ENCODE measurements at regions not wholly inside any gene's neighbourhood (a gene's known extent, or its start where the extent isn't known, plus 50 kb on each side); places are given as distances from the start of the nearest gene placed in this dataset.

- no peak overlapping the region for H3K4me3 ChIP-seq
- H3K27ac ChIP-seq: no peak overlapping the region
- 78 to 90% (median 88%) methylated on average over 5 of the region's 5 CpGs for whole genome bisulfite sequencing, 5 donors
- no peaks in the 10 kb centered on the region for H3K4me1 ChIP-seq
- H3K9me3 ChIP-seq: peaks cover 0 to 29% (median 8%) of the 10 kb centered on the region in 8 donors
- TF ChIP-seq, protein P1, sequence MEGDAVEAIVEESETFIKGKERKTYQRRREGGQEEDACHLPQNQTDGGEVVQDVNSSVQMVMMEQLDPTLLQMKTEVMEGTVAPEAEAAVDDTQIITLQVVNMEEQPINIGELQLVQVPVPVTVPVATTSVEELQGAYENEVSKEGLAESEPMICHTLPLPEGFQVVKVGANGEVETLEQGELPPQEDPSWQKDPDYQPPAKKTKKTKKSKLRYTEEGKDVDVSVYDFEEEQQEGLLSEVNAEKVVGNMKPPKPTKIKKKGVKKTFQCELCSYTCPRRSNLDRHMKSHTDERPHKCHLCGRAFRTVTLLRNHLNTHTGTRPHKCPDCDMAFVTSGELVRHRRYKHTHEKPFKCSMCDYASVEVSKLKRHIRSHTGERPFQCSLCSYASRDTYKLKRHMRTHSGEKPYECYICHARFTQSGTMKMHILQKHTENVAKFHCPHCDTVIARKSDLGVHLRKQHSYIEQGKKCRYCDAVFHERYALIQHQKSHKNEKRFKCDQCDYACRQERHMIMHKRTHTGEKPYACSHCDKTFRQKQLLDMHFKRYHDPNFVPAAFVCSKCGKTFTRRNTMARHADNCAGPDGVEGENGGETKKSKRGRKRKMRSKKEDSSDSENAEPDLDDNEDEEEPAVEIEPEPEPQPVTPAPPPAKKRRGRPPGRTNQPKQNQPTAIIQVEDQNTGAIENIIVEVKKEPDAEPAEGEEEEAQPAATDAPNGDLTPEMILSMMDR (IDR thresholded peaks at IDR 0.05 in 8 of 11, conservative IDR thresholded peaks at IDR 0.05 in 3 of 11): no peak
- no peak for TF ChIP-seq POLR2AphosphoS5 (IDR thresholded peaks at IDR 0.05)
- no peak for TF ChIP-seq POLR2A (IDR thresholded peaks at IDR 0.05)
- H3K27me3 ChIP-seq (replicated peaks in 1 of 7): no peaks in the 10 kb centered on the region
- intact Hi-C loops (cut with DNase I; ENCODE audit: low total_unique reads): no loop called here
- H3K36me3 ChIP-seq: no peaks in the 10 kb centered on the region
- DNase-seq: no peak
Observed at GRCh38 chr5:25339541-25339940, 694.8 kb upstream of the CDH10 start.

DNA sequence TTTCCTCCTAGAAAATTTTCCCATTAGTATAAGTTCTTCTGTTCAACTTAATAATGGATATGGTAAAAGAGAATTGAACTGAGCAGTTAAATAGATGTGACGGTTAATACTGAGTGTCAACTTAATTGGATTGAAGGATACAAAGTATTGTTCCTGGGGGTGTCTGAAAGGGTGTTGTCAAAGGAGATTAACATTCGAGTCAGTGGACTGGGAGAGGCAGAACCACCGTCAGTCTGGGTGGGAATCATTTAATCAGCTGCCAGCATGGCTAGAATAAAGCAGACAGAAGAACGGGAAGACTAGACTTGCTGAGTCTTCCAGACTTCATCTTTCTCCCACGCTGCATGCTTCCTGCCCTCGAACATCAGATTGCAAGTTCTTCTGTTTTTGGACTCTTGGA, 689.6 kb upstream of the CDH10 start:
- H3K36me3 ChIP-seq: no peaks in the 10 kb centered on the region
- intact Hi-C loops (cut with DNase I; ENCODE audit: low total_unique reads): no loop called here
- WGBS, 5 donors: 75 to 87% (median 79%) methylated on average over 6 of the region's 6 CpGs

GRCh38 chr5:25330721-25331120, 685.9 kb upstream of the CDH10 start:
- no peaks in the 10 kb centered on the region for H3K36me3 ChIP-seq
- no peaks in the 10 kb centered on the region for H3K27me3 ChIP-seq (replicated peaks in 1 of 7)
- no peaks in the 10 kb centered on the region for H3K4me1 ChIP-seq
- no peak for DNase-seq
- intact Hi-C loops (cut with DNase I; ENCODE audit: low total_unique reads): no loop called here
- peaks cover 0 to 27% (median 16%) of the 10 kb centered on the region in 8 donors for H3K9me3 ChIP-seq
- H3K27ac ChIP-seq: no peak overlapping the region
- no peak overlapping the region for H3K4me3 ChIP-seq
- WGBS, 5 donors: 58 to 81% (median 71%) methylated on average over 2 to 3 of the region's 3 CpGs
- TF ChIP-seq POLR2AphosphoS5 (IDR thresholded peaks at IDR 0.05) (no peak), POLR2A (IDR thresholded peaks at IDR 0.05) (no peak)
- TF ChIP-seq, protein P1 (IDR thresholded peaks at IDR 0.05 in 8 of 11, conservative IDR thresholded peaks at IDR 0.05 in 3 of 11): no peak

More for the DNA sequence above, 689.6 kb upstream of the CDH10 start:
- Histone ChIP-seq H3K9me3 (peaks cover 0 to 37% (median 18%) of the 10 kb centered on the region in 8 donors), H3K4me3 (no peak overlapping the region), H3K27me3 (replicated peaks in 1 of 7) (no peaks in the 10 kb centered on the region), H3K4me1 (no peaks in the 10 kb centered on the region), H3K27ac (no peak overlapping the region)
- DNase-seq: no peak
- TF ChIP-seq, protein P1 (IDR thresholded peaks at IDR 0.05 in 8 of 11, conservative IDR thresholded peaks at IDR 0.05 in 3 of 11): no peak
- no peak for TF ChIP-seq POLR2A (IDR thresholded peaks at IDR 0.05)
- no peak for TF ChIP-seq POLR2AphosphoS5 (IDR thresholded peaks at IDR 0.05)

GRCh38 chr5:25327172-25327571, 682.4 kb upstream of the CDH10 start:
- TF ChIP-seq POLR2A (IDR thresholded peaks at IDR 0.05) (no peak), POLR2AphosphoS5 (IDR thresholded peaks at IDR 0.05) (no peak)
- TF ChIP-seq, protein P1 (IDR thresholded peaks at IDR 0.05 in 8 of 11, conservative IDR thresholded peaks at IDR 0.05 in 3 of 11): no peak
- DNase-seq: no peak
- no peak overlapping the region for H3K4me3 ChIP-seq
- H3K9me3 ChIP-seq: peaks cover 0 to 24% (median 16%) of the 10 kb centered on the region in 8 donors
- WGBS, 5 donors: 67 to 81% (median 69%) methylated on average over 2 of the region's 2 CpGs
- no peaks in the 10 kb centered on the region for H3K4me1 ChIP-seq
- intact Hi-C loops (cut with DNase I; ENCODE audit: low total_unique reads): no loop called here
- no peaks in the 10 kb centered on the region for H3K27me3 ChIP-seq (replicated peaks in 1 of 7)
- H3K27ac ChIP-seq: no peak overlapping the region
- no peaks in the 10 kb centered on the region for H3K36me3 ChIP-seq
